ENCODE measurements at regions not wholly inside any gene's neighbourhood (a gene's known extent, or its start where the extent isn't known, plus 50 kb on each side); places are given as distances from the start of the nearest gene placed in this dataset.

GRCh38 chr7:82701949-82702348 lies 258.4 kb upstream of the CACNA2D1 start:
- DNase-seq (ENCODE audit: low read depth): no peak
- no peak overlapping the region for H3K4me3 ChIP-seq (ENCODE audit: low read depth, low read length)
- no peak for TF ChIP-seq CTCF (IDR thresholded peaks at IDR 0.05; ENCODE audit: insufficient read depth, low read depth, low read length, missing control alignments)

- H3K4me3 ChIP-seq (ENCODE audit: low read depth, low read length): no peak overlapping the region
- DNase-seq (ENCODE audit: low read depth): no peak
Observed at GRCh38 chr7:82700741-82701140, 257.2 kb upstream of the CACNA2D1 start.

DNA sequence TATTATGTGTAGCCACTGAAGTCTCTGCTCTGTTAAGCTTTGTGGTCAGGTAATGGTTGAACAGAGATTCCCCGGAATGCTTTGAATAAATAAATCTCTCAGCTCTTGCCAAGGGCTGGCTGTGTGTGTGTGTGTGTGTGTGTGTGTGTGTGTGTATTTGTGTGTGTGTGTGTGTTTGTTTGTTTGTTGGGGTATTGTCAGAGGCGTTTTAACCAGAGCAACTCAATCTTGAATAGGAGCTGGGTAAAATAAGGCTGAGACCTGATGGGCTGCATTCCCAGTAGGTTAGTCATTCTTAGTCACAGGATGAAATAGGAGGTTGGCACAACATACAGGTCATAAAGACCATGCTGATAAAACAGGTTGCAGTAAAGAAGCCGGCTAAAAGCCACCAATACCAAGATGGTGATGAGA lies 256.2 kb upstream of the CACNA2D1 start:
- DNase-seq (ENCODE audit: low read depth): no peak
- no peak for TF ChIP-seq CTCF (IDR thresholded peaks at IDR 0.05; ENCODE audit: insufficient read depth, low read depth, low read length, missing control alignments)
- no peak overlapping the region for H3K4me3 ChIP-seq (ENCODE audit: low read depth, low read length)

More at GRCh38 chr7:82700741-82701140, 257.2 kb upstream of the CACNA2D1 start:
- TF ChIP-seq CTCF (IDR thresholded peaks at IDR 0.05; ENCODE audit: insufficient read depth, low read depth, low read length, missing control alignments): no peak

GRCh38 chr7:82697897-82698296 lies 254.3 kb upstream of the CACNA2D1 start:
- H3K4me3 ChIP-seq (ENCODE audit: low read depth, low read length): no peak overlapping the region
- no peak for TF ChIP-seq CTCF (IDR thresholded peaks at IDR 0.05; ENCODE audit: insufficient read depth, low read depth, low read length, missing control alignments)
- no peak for DNase-seq (ENCODE audit: low read depth)

GRCh38 chr7:82696631-82697030 lies 253.1 kb upstream of the CACNA2D1 start:
- DNase-seq (ENCODE audit: low read depth): no peak
- no peak for TF ChIP-seq CTCF (IDR thresholded peaks at IDR 0.05; ENCODE audit: insufficient read depth, low read depth, low read length, missing control alignments)
- H3K4me3 ChIP-seq (ENCODE audit: low read depth, low read length): no peak overlapping the region

- no peak for TF ChIP-seq CTCF (IDR thresholded peaks at IDR 0.05; ENCODE audit: insufficient read depth, low read depth, low read length, missing control alignments)
- no peak overlapping the region for H3K4me3 ChIP-seq (ENCODE audit: low read depth, low read length)
- no peak for DNase-seq (ENCODE audit: low read depth)
Observed at GRCh38 chr7:82694022-82694421, 250.4 kb upstream of the CACNA2D1 start.

DNA sequence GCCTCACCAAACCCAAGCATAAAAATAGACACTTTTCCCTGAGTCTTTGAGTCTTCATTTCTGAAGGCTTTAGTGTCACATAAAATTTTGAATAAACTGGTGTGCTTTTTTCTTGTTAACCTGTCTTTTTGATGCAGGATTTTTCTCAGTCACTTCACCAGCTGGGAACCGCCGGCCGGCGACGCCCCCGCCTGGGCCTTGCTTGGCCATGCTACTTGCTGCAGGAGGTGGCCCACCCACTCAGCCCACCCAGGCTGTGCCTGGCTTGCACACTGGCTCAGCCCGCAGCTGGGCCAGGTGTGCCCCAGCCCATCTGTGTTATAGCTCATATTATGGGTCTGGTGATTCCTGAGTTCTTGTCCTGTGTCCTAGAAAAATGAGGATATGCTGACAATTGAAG lies 247.4 kb upstream of the CACNA2D1 start:
- no peak overlapping the region for H3K4me3 ChIP-seq (ENCODE audit: low read depth, low read length)
- no peak for DNase-seq (ENCODE audit: low read depth)
- TF ChIP-seq CTCF (IDR thresholded peaks at IDR 0.05; ENCODE audit: insufficient read depth, low read depth, low read length, missing control alignments): no peak
